NK-92 treated with Interleukin-12 subunit alpha and Interleukin-12 subunit beta, amount 100 ng/mL, for 24 hours (cell line): ENCODE measurements at regions not wholly inside any gene's neighbourhood (a gene's known extent, or its start where the extent isn't known, plus 50 kb on each side); places are given as distances from the start of the nearest gene placed in this dataset.

Experiments
- DNase-seq: peaks from one replicate; lab custom pipeline; 2025; lab: John Stamatoyannopoulos, UW

GRCh38 chr5:166370928-166371690, 1920.3 kb upstream of the WWC1 start:
- no peak for DNase-seq

DNA sequence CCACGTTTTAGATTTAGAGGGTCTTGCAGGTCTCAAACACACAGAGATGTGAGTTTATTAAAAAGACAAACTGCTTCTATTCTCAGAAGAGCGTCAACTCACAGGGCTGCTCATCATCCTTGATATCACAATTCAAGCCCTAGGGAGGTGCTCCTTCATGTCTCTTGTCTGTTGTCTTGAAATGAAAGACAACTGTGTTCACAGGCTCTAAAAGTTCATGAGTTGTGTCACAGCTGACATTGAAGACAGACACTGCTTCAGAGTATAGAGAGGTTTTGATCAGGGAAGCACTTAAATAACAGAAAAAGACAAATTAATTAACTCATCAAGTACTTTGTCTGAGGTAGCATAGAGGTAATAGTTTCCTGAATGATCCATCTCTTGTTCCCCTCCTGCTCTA, 1917.6 kb upstream of the WWC1 start:
- DNase-seq, result no peak

DNA sequence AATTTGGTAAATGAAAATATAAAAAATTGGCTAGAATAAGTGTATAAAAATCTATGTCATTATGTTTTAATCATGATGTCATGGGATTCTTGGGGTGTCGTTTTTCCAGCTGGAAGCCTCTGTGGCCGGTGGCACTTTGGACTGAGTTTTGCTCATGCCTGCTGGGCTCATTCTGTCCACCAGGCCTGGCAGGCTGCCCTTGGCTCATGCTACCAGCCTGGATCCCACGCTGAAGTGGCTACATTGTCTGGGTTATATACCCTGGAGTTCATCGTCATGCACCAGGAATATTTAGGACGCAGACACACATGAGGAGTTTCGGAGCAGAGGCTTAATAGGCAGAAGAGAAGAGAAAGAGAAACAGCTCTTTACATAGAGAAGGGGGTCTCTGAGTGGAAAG, 1913.7 kb upstream of the WWC1 start:
- no peak for DNase-seq

- no peak for DNase-seq
These were observed 1911.9 kb upstream of the WWC1 start for GRCh38 chr5:166379517-166379916.

DNA sequence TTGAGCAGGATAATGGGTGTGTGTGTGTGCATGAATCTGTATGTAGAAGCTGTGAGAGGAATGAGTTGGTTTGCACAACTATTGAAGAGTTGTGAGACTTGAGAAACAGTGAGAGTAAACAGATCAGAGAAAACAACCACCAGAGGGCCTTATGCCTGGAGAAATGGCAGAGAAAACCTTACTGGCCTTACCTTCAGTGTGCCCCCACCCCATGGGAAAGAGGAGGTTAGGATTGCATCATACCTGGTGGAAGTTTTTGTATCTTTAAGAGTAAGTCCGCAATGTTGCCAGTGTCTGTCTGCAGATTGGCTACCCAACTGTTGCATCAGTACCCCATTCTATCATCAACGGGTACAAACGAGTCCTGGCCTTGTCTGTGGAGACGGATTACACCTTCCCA, 1909.4 kb upstream of the WWC1 start:
- DNase-seq, result no peak

DNA sequence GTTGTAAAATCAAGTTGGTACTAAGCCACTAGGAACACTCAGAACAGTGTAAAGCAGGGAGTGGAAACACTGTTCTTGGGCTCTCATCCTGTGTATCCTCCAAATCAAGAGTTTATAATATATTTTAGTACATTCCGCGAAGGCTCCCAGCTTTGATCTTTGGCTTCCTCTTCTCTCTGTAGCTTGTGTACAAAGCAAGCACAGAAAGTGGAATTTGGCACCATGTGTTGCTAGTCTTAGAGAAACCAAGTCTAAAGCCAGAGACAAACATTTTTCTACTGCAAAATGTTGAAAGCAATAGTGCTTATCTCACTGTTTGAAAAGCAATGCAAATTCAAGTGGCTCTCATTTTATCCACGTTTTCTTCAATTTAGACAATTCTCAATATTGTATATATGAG, 1893.3 kb upstream of the WWC1 start:
- no peak for DNase-seq

GRCh38 chr5:166399781-166400180, 1891.7 kb upstream of the WWC1 start:
- no peak for DNase-seq

DNA sequence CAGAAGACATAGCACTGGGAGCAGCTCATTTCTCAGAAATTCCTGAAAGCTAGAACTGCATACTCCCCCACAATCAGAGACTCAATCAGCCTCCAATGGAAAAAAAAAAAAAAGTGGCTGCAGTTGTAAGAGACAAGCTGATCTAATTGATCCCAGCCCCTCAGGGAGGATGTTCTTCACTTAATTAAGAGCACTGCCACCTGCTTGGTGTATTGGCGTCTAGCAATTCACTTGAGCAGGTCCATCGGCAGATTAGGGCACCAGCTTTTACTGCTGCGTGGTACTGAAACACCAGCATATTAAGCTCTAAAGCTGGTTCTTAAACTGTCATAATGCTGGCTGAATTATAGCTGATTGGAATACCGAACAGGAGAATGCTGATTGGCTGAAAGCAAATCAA, 1890.1 kb upstream of the WWC1 start:
- no peak for DNase-seq

DNA sequence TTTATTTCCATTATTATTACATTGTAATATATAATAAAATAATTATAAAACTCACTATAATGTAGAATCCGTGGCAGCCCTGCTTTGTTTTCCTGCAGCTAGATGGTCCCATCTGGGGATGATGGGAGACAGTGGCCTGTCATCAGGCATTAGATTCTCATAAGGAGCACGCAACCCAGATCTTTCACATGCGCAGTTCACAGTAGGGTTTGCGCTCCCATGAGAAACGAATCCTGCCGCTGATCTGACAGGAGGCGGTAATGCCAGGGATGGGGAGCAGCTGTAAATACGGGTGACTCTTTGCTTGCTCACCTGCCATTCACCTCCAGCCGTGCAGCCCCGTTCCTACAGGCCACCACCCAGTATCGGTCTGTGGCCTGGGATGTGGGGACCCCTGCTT, 1879.3 kb upstream of the WWC1 start:
- no peak for DNase-seq

- no peak for DNase-seq
These were observed 1864.2 kb upstream of the WWC1 start for GRCh38 chr5:166427211-166427610.

- no peak for DNase-seq
These were observed 1863.1 kb upstream of the WWC1 start for GRCh38 chr5:166428264-166428803.

DNA sequence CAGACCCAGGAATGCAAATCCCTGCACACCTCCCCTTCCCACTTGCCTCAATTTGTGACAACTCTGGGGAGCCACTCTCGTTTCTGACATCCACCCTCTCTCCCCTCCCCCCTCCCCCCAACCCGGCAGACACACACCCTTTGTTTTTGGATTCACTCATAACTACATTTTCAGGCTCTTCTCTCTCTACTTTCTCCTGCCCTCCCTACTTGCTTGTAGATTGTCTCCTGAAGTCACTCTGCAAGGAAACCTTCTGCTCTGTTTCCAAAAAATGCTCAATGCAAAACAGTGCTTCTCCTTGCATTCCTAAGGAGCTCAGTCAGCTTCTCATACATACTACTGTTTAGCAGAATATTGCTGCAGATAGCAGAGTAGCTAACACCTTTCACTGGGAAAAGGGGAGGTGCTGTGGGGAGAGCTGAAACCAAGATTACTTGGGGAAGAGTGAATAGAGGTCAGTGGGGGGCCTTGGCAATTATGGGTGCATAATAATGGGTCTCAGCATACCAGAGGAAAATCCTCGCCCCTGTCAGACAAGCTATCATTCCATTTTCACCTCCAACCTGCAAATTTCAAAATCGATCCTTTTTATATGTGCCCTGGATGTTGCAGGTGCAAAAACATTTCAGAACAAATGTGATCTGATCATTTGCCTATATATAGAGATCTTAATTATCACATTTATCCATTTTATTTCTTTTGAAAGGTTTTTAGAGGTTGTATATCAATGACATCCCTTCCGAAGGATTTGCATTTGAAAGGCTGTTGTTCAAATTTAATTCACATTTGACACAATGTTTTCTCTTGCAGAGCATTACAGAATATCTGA, 1860.7 kb upstream of the WWC1 start:
- no peak for DNase-seq

DNA sequence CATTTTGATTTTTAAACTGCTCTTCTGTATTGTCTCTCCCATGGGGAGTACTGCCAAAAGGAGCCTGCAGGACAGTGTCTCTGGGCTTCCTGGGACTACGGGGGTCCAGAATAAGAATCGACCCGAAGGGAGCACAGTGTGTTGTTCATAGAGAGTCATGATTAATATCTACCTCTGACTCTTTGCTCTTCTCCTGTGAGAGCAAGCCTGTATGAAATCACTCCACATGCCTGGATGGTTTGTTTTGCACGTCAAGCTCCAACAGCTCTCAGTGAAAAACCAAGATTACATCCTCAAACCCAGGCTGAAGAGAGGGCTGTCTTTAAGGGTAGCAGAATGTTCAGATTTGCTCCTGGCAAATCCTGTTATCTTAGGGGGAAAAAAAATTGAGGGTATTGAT, 1860.0 kb upstream of the WWC1 start:
- DNase-seq, result no peak

DNA sequence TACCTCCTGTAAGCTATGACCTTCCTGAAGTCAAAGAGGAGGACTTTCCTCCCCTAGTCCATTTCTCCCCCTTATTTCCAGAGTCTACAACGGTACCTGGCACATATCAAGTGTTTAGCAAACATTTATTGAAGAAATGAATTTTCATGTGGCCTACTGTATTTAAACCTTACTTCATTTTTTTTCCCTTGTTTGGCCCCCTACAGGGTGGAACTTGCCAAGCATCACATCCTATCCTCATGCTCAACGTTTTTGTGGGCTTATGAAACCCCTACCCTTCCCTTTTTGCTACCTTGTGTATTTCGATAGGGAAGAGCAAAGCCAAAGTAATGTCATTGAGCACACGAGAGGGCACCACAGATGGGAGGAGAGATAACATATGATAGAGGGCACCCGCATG, 1857.8 kb upstream of the WWC1 start:
- no peak for DNase-seq

- DNase-seq, result no peak
These were observed 1854.6 kb upstream of the WWC1 start for GRCh38 chr5:166436872-166437271.

- no peak for DNase-seq
These were observed 1805.1 kb upstream of the WWC1 start for GRCh38 chr5:166486348-166486747.

- no peak for DNase-seq
These were observed 1802.9 kb upstream of the WWC1 start for GRCh38 chr5:166488560-166488959.

DNA sequence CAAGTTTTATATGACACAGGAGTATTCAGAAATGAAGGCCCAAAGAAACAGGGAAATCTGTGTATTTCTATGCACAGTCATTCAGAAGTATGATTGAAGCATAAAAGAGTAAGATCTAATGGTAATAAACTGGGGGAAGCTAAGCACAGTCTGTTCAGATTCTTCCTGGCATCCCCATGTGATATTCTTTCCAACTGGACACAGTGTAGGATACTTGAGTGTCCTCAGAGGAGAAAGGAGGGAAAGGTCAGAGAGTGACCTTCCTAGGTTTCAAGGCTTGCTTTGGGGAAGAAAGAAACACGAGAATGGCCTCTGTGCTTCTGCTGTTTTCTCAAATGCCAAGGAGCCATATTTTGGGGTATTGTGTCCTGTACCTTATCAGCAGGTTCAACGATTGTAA, 1798.4 kb upstream of the WWC1 start:
- DNase-seq, result no peak

DNA sequence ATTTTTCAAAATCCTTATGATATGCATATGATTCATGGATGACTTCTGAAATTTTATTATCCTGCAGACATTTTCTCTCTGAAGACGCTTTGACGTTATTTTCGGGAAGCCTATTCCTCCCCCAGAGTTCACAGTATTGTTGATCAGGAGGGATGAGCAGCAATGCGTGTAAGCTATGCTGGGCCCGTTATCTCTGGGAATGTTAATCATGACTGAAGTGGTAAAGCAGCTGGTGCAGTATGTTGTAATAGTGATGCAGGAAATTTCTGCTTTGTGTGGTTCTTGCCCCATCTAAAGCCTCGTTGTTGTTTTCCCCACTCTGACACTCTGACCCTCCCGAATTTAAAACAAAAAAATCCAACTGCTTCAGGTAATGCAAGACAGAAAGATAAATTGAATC, 1797.8 kb upstream of the WWC1 start:
- no peak for DNase-seq

DNA sequence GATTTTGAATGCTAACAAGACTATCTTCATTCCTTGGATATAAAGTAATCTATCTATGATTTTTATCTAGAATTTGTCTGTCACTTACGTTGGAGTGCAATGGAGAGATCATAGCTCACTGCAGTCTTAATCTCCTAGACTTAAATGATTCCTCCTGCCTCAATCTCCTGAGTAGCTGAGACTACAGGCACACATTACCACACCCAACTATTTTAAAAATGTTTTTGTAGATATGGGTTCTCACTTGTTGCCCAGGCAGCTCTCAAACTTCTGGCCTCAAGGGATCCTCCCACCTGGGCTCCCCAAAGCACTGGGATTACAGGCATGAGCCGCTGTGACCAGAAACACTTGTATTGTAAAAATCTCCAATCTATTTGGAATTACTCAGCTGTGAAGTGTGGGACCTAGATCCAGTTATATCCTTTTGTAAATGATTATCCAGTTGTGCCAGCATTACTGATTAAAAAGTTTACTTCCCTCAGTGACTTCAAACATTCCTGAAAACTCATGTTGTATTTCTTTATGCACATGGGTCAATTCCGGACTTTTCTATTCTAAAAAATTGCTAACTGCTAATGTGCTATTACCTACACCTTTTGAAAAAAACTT, 1793.8 kb upstream of the WWC1 start:
- DNase-seq, result no peak

GRCh38 chr5:166499447-166500240, 1791.8 kb upstream of the WWC1 start:
- DNase-seq, result no peak

DNA sequence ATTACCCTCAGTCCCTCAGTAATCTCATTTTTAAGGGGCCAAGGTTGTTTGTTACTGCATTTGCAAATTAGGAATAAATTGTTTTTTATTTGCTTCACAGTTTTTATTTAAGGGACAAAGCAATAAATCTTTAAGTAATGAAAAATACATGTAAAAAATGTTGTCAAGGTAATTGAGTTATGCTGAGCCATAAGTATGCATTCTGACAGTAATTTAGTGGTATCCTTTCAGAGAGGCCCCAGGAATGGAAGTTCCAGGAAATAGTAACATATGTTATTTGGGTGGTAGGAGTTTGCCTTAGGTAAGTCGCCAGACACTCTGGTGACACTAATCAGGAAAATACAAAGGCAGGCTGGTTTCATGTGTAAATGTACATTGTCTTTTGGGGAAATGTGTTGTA, 1787.9 kb upstream of the WWC1 start:
- no peak for DNase-seq
